ENCODE measurements at regions not wholly inside any gene's neighbourhood (a gene's known extent, or its start where the extent isn't known, plus 50 kb on each side); places are given as distances from the start of the nearest gene placed in this dataset.

GRCh38 chr3:82145742-82146141 is 384.3 kb upstream of the GBE1 start:
- TF ChIP-seq CTCF (conservative IDR thresholded peaks at IDR 0.05) (no peak), ZFX (IDR thresholded peaks at IDR 0.05) (no peak)
